Trophoblast cell (in vitro differentiated cells and primary cell): ENCODE measurements at regions not wholly inside any gene's neighbourhood (a gene's known extent, or its start where the extent isn't known, plus 50 kb on each side); places are given as distances from the start of the nearest gene placed in this dataset.

Source experiments
- DNase-seq, 2 donors: peaks; one replicate each; pipeline ENCODE4 v3.0.0-alpha.2; 2016
- H2AFZ ChIP-seq: 2 replicates; pipeline ENCODE4 v1.6.1; 2013; ENCODE audit warnings: low read length, moderate library complexity, mild to moderate bottlenecking; ENCODE audit not compliant: insufficient read depth, poor library complexity
- H2AK5ac ChIP-seq: 2 replicates; pipeline ENCODE4 v1.6.1; 2013; ENCODE audit warnings: mild to moderate bottlenecking, low read length
- H2BK120ac ChIP-seq: 2 replicates; pipeline ENCODE4 v1.6.1; 2013; ENCODE audit warnings: low read length, mild to moderate bottlenecking, moderate library complexity; ENCODE audit not compliant: insufficient read depth, poor library complexity
- H2BK12ac ChIP-seq: 2 replicates; pipeline ENCODE4 v1.6.1; 2013; ENCODE audit warnings: mild to moderate bottlenecking, low read length, moderate library complexity
- H2BK5ac ChIP-seq: 2 replicates; pipeline ENCODE4 v1.6.1; 2013; ENCODE audit warnings: low read length, low read depth, moderate library complexity, mild to moderate bottlenecking; ENCODE audit not compliant: poor library complexity
- H3K14ac ChIP-seq: 2 replicates; pipeline ENCODE4 v1.6.1; 2013; ENCODE audit warnings: mild to moderate bottlenecking, low read length
- H3K18ac ChIP-seq: 2 replicates; pipeline ENCODE4 v1.6.1; 2013; ENCODE audit warnings: mild to moderate bottlenecking, low read length
- H3K23ac ChIP-seq: 2 replicates; pipeline ENCODE4 v1.6.1; 2013; ENCODE audit warnings: low read length
- H3K27ac ChIP-seq: 2 replicates; pipeline ENCODE4 v1.5.1; 2013; ENCODE audit warnings: low read depth, mild to moderate bottlenecking, inconsistent platforms, low read length, moderate library complexity
- H3K27me3 ChIP-seq: 2 replicates; pipeline ENCODE4 v1.6.1; 2013; ENCODE audit warnings: inconsistent platforms, mild to moderate bottlenecking, low read length, moderate library complexity; ENCODE audit not compliant: insufficient read depth
- H3K36me3 ChIP-seq, 2 experiments: 1 replicate in 1 of 2; 2 replicates in 1 of 2; pipeline ENCODE4 v1.6.1; 2013; ENCODE audit warnings: low read length in 2 of 2, mild to moderate bottlenecking in 2 of 2, moderate library complexity in 1 of 2; ENCODE audit not compliant: insufficient read depth in 2 of 2, control insufficient read depth in 1 of 2
- H3K4ac ChIP-seq: 2 replicates; pipeline ENCODE4 v1.6.1; 2013; ENCODE audit warnings: low read depth, mild to moderate bottlenecking, low read length, moderate library complexity
- H3K4me1 ChIP-seq, 2 experiments: 1 replicate in 1 of 2; 2 replicates in 1 of 2; pipeline ENCODE4 v1.6.1; 2013; ENCODE audit warnings: low read length in 2 of 2, mild to moderate bottlenecking in 2 of 2, moderate library complexity in 1 of 2; ENCODE audit not compliant: insufficient read depth in 2 of 2, control insufficient read depth in 1 of 2
- H3K4me2 ChIP-seq: 2 replicates; pipeline ENCODE4 v1.6.1; 2013; ENCODE audit warnings: inconsistent platforms, mild to moderate bottlenecking, low read length, moderate library complexity
- H3K4me3 ChIP-seq: 2 replicates; pipeline ENCODE4 v1.5.1; 2013; ENCODE audit warnings: mild to moderate bottlenecking, low read depth, low read length, inconsistent platforms
- H3K79me1 ChIP-seq: one replicate; pipeline ENCODE4 v1.6.1; 2013; ENCODE audit warnings: low read length
- H3K79me2 ChIP-seq: 2 replicates; pipeline ENCODE4 v1.6.1; 2013; ENCODE audit warnings: low read length, mild to moderate bottlenecking; ENCODE audit not compliant: control insufficient read depth, insufficient read depth, poor library complexity
- H3K9ac ChIP-seq: 2 replicates; pipeline ENCODE4 v1.6.1; 2013; ENCODE audit warnings: mild to moderate bottlenecking, low read length
- H3K9me3 ChIP-seq: 2 replicates; pipeline ENCODE4 v1.6.1; 2013; ENCODE audit warnings: low read depth, mild to moderate bottlenecking, control low read depth, inconsistent platforms, low read length; ENCODE audit not compliant: insufficient read depth
- H4K12ac ChIP-seq: 2 replicates; pipeline ENCODE4 v1.6.1; 2013; ENCODE audit warnings: low read depth, mild to moderate bottlenecking, low read length, moderate library complexity
- H4K8ac ChIP-seq: 2 replicates; pipeline ENCODE4 v1.6.1; 2013; ENCODE audit warnings: low read depth, mild to moderate bottlenecking, low read length, moderate library complexity
- H4K91ac ChIP-seq: one replicate; pipeline ENCODE4 v1.6.1; 2013; ENCODE audit warnings: low read depth, mild to moderate bottlenecking, low read length, moderate library complexity
- WGBS: extraction: QIAGEN DNeasy Blood & Tissue Kit; methylation state at CpG from one replicate; pipeline ENCODE4 v1.1.7; 2013; ENCODE audit warnings: missing lambda C conversion rate; ENCODE audit not compliant: insufficient read length, insufficient coverage; ENCODE audit errors: extremely low coverage; 5-methylcytosine and 5-hydroxymethylcytosine counted together

GRCh38 chr3:25107918-25108617 is 320.0 kb upstream of the RARB start:
- peak; percentile 37 to 61 for DNase-seq
- H3K4me1 ChIP-seq, result no peaks in the 10 kb centered on the region
- no peak overlapping the region for H3K4me3 ChIP-seq

DNA sequence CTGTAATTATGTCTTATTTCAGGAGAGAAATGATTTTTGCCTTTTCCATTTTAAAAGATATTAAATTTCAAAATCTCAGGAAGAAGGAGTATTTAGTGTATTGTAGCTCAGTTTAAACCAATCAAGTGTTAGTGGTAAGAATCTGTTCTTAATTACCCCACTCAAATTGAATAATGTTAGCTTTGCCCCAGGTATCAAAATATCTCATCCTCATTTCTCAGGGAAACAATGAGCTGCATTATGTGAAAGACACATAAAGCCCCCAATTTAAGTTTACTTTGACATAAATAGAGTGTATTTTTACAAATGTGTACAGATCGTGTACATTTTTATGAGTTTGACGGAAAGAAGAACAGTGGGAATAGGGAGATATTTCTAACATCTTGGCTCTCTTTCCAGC is 317.4 kb upstream of the RARB start:
- Histone ChIP-seq H2AK5ac (no peak overlapping the region), H2AFZ (no peak overlapping the region), H4K91ac (no peak overlapping the region), H4K12ac (no peak overlapping the region), H3K4me3 (no peak overlapping the region), H3K18ac (no peak overlapping the region), H2BK5ac (no peak overlapping the region), H3K27me3 (no peaks in the 10 kb centered on the region), H4K8ac (no peak overlapping the region), H2BK120ac (no peak overlapping the region), H3K4ac (no peak overlapping the region), H3K79me1 (peaks cover 2% of the 10 kb centered on the region), H3K79me2 (no peaks in the 10 kb centered on the region), H3K4me2 (no peak overlapping the region), H3K27ac (no peak overlapping the region), H3K36me3 (no peaks in the 10 kb centered on the region), H3K9ac (no peak overlapping the region), H3K23ac (no peak overlapping the region), H3K9me3 (no peaks in the 10 kb centered on the region), H3K14ac (no peak overlapping the region), H3K4me1 (peaks cover 3 to 6% of the 10 kb centered on the region in 2 experiments), H2BK12ac (no peak overlapping the region)
- DNase-seq, result no peak
- WGBS, result no CpG with 5 or more reads among the region's 2 CpGs

More at GRCh38 chr3:25107918-25108617, 320.0 kb upstream of the RARB start:
- H4K12ac ChIP-seq, result no peak overlapping the region
- no peak overlapping the region for H3K4ac ChIP-seq
- no peaks in the 10 kb centered on the region for H3K27me3 ChIP-seq
- no peak overlapping the region for H4K91ac ChIP-seq
- no peak overlapping the region for H3K23ac ChIP-seq
- no peaks in the 10 kb centered on the region for H3K9me3 ChIP-seq
- H2AFZ ChIP-seq, result no peak overlapping the region
- H3K18ac ChIP-seq, result no peak overlapping the region
- H3K14ac ChIP-seq, result no peak overlapping the region
- H2AK5ac ChIP-seq, result no peak overlapping the region
- H3K36me3 ChIP-seq, result no peaks in the 10 kb centered on the region
- H3K9ac ChIP-seq, result no peak overlapping the region
- no peak overlapping the region for H3K27ac ChIP-seq
- H2BK12ac ChIP-seq, result no peak overlapping the region
- H3K4me2 ChIP-seq, result no peak overlapping the region
- no peak overlapping the region for H4K8ac ChIP-seq
- H2BK5ac ChIP-seq, result no peak overlapping the region
- H3K79me2 ChIP-seq, result no peaks in the 10 kb centered on the region
- no CpG with 5 or more reads among the region's 9 CpGs for WGBS
- no peak overlapping the region for H2BK120ac ChIP-seq
- peaks cover 2% of the 10 kb centered on the region for H3K79me1 ChIP-seq

GRCh38 chr3:25113891-25114290 is 314.2 kb upstream of the RARB start:
- Histone ChIP-seq H4K8ac (no peak overlapping the region), H3K9me3 (no peaks in the 10 kb centered on the region), H3K23ac (no peak overlapping the region), H2BK5ac (no peak overlapping the region), H2BK12ac (peak overlapping the region; percentile 27), H2AFZ (peak overlapping the region; percentile 17), H3K27me3 (no peaks in the 10 kb centered on the region), H3K4me1 (peaks cover 3 to 6% of the 10 kb centered on the region in 2 experiments), H3K9ac (no peak overlapping the region), H3K79me1 (peaks cover 3% of the 10 kb centered on the region), H3K14ac (no peak overlapping the region), H3K4me3 (no peak overlapping the region), H3K4me2 (no peak overlapping the region), H2BK120ac (no peak overlapping the region), H3K27ac (peak overlapping the region; percentile 21), H4K12ac (no peak overlapping the region), H4K91ac (peak overlapping the region; percentile 13), H3K36me3 (no peaks in the 10 kb centered on the region), H3K4ac (no peak overlapping the region), H3K79me2 (no peaks in the 10 kb centered on the region), H3K18ac (no peak overlapping the region), H2AK5ac (no peak overlapping the region)
- peak; percentile 2 to 75 for DNase-seq
- no CpG with 5 or more reads among the region's 1 CpG for WGBS

GRCh38 chr3:25114532-25114931 is 313.5 kb upstream of the RARB start:
- no peak overlapping the region for H2BK5ac ChIP-seq
- no peak overlapping the region for H3K4me2 ChIP-seq
- H2AFZ ChIP-seq, result no peak overlapping the region

More at GRCh38 chr3:25114532-25114931, 313.5 kb upstream of the RARB start:
- H3K18ac ChIP-seq, result no peak overlapping the region
- no peak overlapping the region for H3K4me3 ChIP-seq
- H3K4ac ChIP-seq, result no peak overlapping the region
- no peak overlapping the region for H4K8ac ChIP-seq
- H3K27me3 ChIP-seq, result no peaks in the 10 kb centered on the region
- WGBS, result no CpG with 5 or more reads among the region's 2 CpGs
- no peak overlapping the region for H3K14ac ChIP-seq
- H3K9me3 ChIP-seq, result no peaks in the 10 kb centered on the region
- no peaks in the 10 kb centered on the region for H3K79me2 ChIP-seq
- no peak overlapping the region for H3K23ac ChIP-seq
- H3K4me1 ChIP-seq, result peaks cover 3 to 6% of the 10 kb centered on the region in 2 experiments
- H3K36me3 ChIP-seq, result no peaks in the 10 kb centered on the region
- no peak overlapping the region for H4K12ac ChIP-seq
- no peak overlapping the region for H3K9ac ChIP-seq
- no peak overlapping the region for H2BK120ac ChIP-seq
- peaks cover 3% of the 10 kb centered on the region for H3K79me1 ChIP-seq
- H4K91ac ChIP-seq, result no peak overlapping the region
- DNase-seq, result peak in 1 of 2 donors; percentile 3
- H3K27ac ChIP-seq, result no peak overlapping the region
- no peak overlapping the region for H2BK12ac ChIP-seq
- H2AK5ac ChIP-seq, result no peak overlapping the region
